Karpas-422 (cell line): ENCODE measurements at regions not wholly inside any gene's neighbourhood (a gene's known extent, or its start where the extent isn't known, plus 50 kb on each side); places are given as distances from the start of the nearest gene placed in this dataset.

Experiments
- DNase-seq: peaks from one replicate; pipeline ENCODE4 v3.0.0-alpha.2; 2015
- H2AFZ ChIP-seq: fragments of 200-600 bp; sonication (generic); 2 replicates; pipeline ENCODE4 v1.6.1; 2014; ENCODE audit warnings: antibody characterized with exemption, low read length, mixed read lengths
- H3K27ac ChIP-seq: fragments of 200-600 bp; sonication (generic); 2 replicates; pipeline ENCODE4 v1.5.1; 2014; ENCODE audit warnings: mild to moderate bottlenecking, low read length, moderate library complexity
- H3K27me3 ChIP-seq: fragments of 200-600 bp; sonication (generic); 2 replicates; pipeline ENCODE4 v1.6.1; 2014; ENCODE audit warnings: low read length, mixed read lengths
- H3K36me3 ChIP-seq: fragments of 200-600 bp; sonication (generic); 2 replicates; pipeline ENCODE4 v1.6.1; 2014; ENCODE audit warnings: low read length, mixed read lengths; ENCODE audit not compliant: insufficient read depth
- H3K4me1 ChIP-seq: fragments of 200-600 bp; sonication (generic); 2 replicates; pipeline ENCODE4 v1.6.1; 2014; ENCODE audit warnings: mild to moderate bottlenecking, low read length, mixed read lengths
- H3K4me2 ChIP-seq: fragments of 200-600 bp; sonication (generic); 2 replicates; pipeline ENCODE4 v1.6.1; 2014; ENCODE audit warnings: low read length, low read depth, mild to moderate bottlenecking; ENCODE audit not compliant: poor library complexity, severe bottlenecking
- H3K4me3 ChIP-seq: fragments of 200-600 bp; sonication (generic); 2 replicates; pipeline ENCODE4 v1.5.1; 2014; ENCODE audit warnings: mild to moderate bottlenecking, antibody characterized with exemption, low read length, mixed read lengths
- H3K79me2 ChIP-seq: fragments of 200-600 bp; sonication (generic); 2 replicates; pipeline ENCODE4 v1.6.1; 2014; ENCODE audit warnings: mild to moderate bottlenecking, low read length, mixed read lengths
- H3K9ac ChIP-seq: fragments of 200-600 bp; sonication (generic); 2 replicates; pipeline ENCODE4 v1.6.0; 2014; ENCODE audit warnings: low read length
- H3K9me2 ChIP-seq: fragments of 200-600 bp; sonication (generic), shearing (Covaris generic); replicated peaks from 2 replicates; pipeline ENCODE4 v1.6.0; 2014; ENCODE audit warnings: mild to moderate bottlenecking, low read length, moderate library complexity; ENCODE audit not compliant: insufficient read depth
- H3K9me3 ChIP-seq: fragments of 300-700, 200-600 bp; sonication (generic); 2 replicates; pipeline ENCODE4 v1.6.1; 2014; ENCODE audit warnings: low read length, mixed read lengths
- H4K20me1 ChIP-seq: fragments of 200-600 bp; sonication (generic); 2 replicates; pipeline ENCODE4 v1.6.1; 2014; ENCODE audit warnings: mild to moderate bottlenecking, antibody characterized with exemption, low read length, low read depth; ENCODE audit not compliant: insufficient read depth

- Histone ChIP-seq H3K79me2 (no peaks in the 10 kb centered on the region), H3K4me2 (no peak overlapping the region), H3K4me1 (no peaks in the 10 kb centered on the region), H3K4me3 (no peak overlapping the region), H3K9me3 (peaks cover 20% of the 10 kb centered on the region), H3K36me3 (no peaks in the 10 kb centered on the region), H2AFZ (no peak overlapping the region), H3K27me3 (no peaks in the 10 kb centered on the region), H3K9me2 (no peaks in the 10 kb centered on the region), H3K9ac (no peak overlapping the region), H3K27ac (no peak overlapping the region), H4K20me1 (no peaks in the 10 kb centered on the region)
- no peak for DNase-seq
Observed at GRCh38 chr10:109149666-109150350, 773.5 kb downstream of the XPNPEP1 start.

DNA sequence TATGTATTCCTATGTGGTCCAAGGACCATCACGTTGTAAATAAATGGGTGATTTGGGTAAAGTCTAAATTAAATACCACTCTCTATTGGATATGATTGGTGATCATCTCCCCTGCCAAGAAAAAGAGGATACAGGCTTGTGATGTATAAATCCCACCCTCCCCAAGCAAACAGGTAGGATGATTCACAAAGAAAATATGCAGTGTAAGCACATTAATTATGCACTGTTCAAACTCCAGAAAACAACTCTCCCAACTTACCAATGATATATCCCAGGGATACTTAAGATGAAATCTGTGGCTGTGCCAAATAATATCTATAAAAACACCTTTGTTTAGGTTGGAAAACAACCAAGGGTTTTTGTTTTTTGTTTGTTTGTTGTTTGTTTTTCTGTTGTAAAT, 795.9 kb downstream of the XPNPEP1 start:
- Histone ChIP-seq H3K9me2 (no peaks in the 10 kb centered on the region), H3K4me2 (no peak overlapping the region), H2AFZ (no peak overlapping the region), H3K4me1 (no peaks in the 10 kb centered on the region), H3K36me3 (no peaks in the 10 kb centered on the region), H3K27ac (no peak overlapping the region), H4K20me1 (no peaks in the 10 kb centered on the region), H3K9me3 (peaks cover 22% of the 10 kb centered on the region), H3K9ac (no peak overlapping the region), H3K4me3 (no peak overlapping the region), H3K27me3 (no peaks in the 10 kb centered on the region), H3K79me2 (no peaks in the 10 kb centered on the region)
- no peak for DNase-seq

DNA sequence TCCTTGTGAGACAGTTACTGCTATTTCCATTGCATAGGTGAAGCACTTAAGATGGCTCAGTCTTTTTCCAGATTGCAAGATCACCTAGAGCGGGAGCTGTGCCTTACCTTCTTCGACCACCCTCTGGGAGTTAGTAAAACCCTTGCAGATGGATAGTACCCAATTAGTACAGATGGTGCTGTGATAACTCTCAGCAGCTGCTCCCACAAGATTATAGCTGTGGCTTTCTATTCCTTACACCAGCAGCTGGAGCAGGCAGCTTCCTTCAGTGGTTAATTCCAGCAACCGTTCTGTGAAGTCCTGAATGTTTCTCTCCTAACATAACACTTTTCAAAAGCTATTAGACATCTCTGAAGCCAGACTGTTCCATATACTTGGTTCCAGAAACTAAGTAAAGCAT, 796.8 kb downstream of the XPNPEP1 start:
- Histone ChIP-seq H3K27ac (no peak overlapping the region), H3K36me3 (no peaks in the 10 kb centered on the region), H3K4me1 (no peaks in the 10 kb centered on the region), H3K27me3 (no peaks in the 10 kb centered on the region), H3K9ac (no peak overlapping the region), H2AFZ (no peak overlapping the region), H3K4me2 (no peak overlapping the region), H3K79me2 (no peaks in the 10 kb centered on the region), H4K20me1 (no peaks in the 10 kb centered on the region), H3K9me3 (peaks cover 25% of the 10 kb centered on the region), H3K9me2 (no peaks in the 10 kb centered on the region), H3K4me3 (no peak overlapping the region)
- DNase-seq = no peak

DNA sequence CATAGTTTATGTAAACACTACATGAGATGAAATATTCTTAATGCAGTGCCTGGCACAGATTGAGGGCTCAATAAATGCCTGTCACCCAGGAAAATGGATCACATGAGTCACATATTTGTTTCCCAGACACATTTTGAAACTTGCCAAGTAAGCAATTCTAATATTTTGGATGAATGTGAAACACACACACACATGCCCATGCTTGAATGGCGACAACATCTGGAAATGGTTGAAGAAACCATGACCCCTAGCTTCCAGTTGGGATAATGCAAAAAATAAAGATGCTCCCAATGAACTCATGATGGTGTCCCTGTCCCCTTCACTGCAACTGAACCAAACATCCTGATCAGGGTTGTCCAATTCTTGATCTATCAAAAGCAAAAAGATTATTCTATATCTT, 797.3 kb downstream of the XPNPEP1 start:
- H3K4me2 ChIP-seq = no peak overlapping the region
- H3K36me3 ChIP-seq = no peaks in the 10 kb centered on the region
- H4K20me1 ChIP-seq = no peaks in the 10 kb centered on the region
- no peaks in the 10 kb centered on the region for H3K27me3 ChIP-seq
- no peaks in the 10 kb centered on the region for H3K9me2 ChIP-seq
- no peak for DNase-seq
- H2AFZ ChIP-seq = no peak overlapping the region
- H3K9ac ChIP-seq = no peak overlapping the region
- no peaks in the 10 kb centered on the region for H3K79me2 ChIP-seq
- H3K27ac ChIP-seq = no peak overlapping the region
- no peaks in the 10 kb centered on the region for H3K4me1 ChIP-seq
- no peak overlapping the region for H3K4me3 ChIP-seq
- H3K9me3 ChIP-seq = peaks cover 25% of the 10 kb centered on the region

GRCh38 chr10:109115179-109115578, 808.1 kb downstream of the XPNPEP1 start:
- Histone ChIP-seq H3K4me2 (no peak overlapping the region), H3K9me2 (no peaks in the 10 kb centered on the region), H3K9ac (no peak overlapping the region), H3K27me3 (no peaks in the 10 kb centered on the region), H3K79me2 (no peaks in the 10 kb centered on the region), H4K20me1 (no peaks in the 10 kb centered on the region), H3K9me3 (peaks cover 21% of the 10 kb centered on the region), H3K4me3 (no peak overlapping the region), H3K4me1 (no peaks in the 10 kb centered on the region), H3K36me3 (no peaks in the 10 kb centered on the region), H2AFZ (no peak overlapping the region), H3K27ac (no peak overlapping the region)
- DNase-seq = no peak

- no peaks in the 10 kb centered on the region for H3K36me3 ChIP-seq
- DNase-seq = no peak
- H2AFZ ChIP-seq = no peak overlapping the region
- H3K9me2 ChIP-seq = no peaks in the 10 kb centered on the region
- H3K9me3 ChIP-seq = peaks cover 27% of the 10 kb centered on the region
- H3K4me3 ChIP-seq = no peak overlapping the region
- H3K79me2 ChIP-seq = no peaks in the 10 kb centered on the region
- H3K27me3 ChIP-seq = no peaks in the 10 kb centered on the region
- H3K27ac ChIP-seq = no peak overlapping the region
- no peak overlapping the region for H3K9ac ChIP-seq
- H3K4me2 ChIP-seq = no peak overlapping the region
- no peaks in the 10 kb centered on the region for H4K20me1 ChIP-seq
- no peaks in the 10 kb centered on the region for H3K4me1 ChIP-seq
Observed at GRCh38 chr10:109114579-109114978, 808.7 kb downstream of the XPNPEP1 start.

DNA sequence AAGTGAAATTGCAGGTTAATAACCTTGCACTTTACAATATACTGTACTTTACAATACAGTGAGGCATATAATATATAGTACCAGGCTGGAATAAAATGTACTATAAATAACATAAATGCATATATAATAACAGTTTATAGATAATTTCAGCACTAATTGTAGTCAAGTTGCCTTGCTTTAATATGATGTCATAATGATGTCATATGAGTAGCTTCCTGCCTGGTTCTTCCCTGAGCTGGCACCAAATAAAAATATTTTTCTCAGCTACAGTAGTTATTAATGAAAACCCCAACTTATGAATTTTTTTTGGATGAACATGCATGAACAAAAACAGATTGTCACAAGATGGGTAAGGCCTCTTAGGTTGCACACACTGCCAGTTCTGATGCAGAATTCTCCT, 816.7 kb downstream of the XPNPEP1 start:
- H2AFZ ChIP-seq = no peak overlapping the region
- no peaks in the 10 kb centered on the region for H4K20me1 ChIP-seq
- no peaks in the 10 kb centered on the region for H3K79me2 ChIP-seq
- H3K4me1 ChIP-seq = no peaks in the 10 kb centered on the region
- H3K9me2 ChIP-seq = no peaks in the 10 kb centered on the region
- no peaks in the 10 kb centered on the region for H3K36me3 ChIP-seq
- H3K4me2 ChIP-seq = no peak overlapping the region
- no peak overlapping the region for H3K27ac ChIP-seq
- no peak overlapping the region for H3K4me3 ChIP-seq
- H3K27me3 ChIP-seq = no peaks in the 10 kb centered on the region
- H3K9me3 ChIP-seq = peaks cover 24% of the 10 kb centered on the region
- H3K9ac ChIP-seq = no peak overlapping the region
- no peak for DNase-seq

- H3K79me2 ChIP-seq = no peaks in the 10 kb centered on the region
- DNase-seq = no peak
- H3K9ac ChIP-seq = no peak overlapping the region
- no peaks in the 10 kb centered on the region for H3K36me3 ChIP-seq
- H3K4me3 ChIP-seq = no peak overlapping the region
- H4K20me1 ChIP-seq = no peaks in the 10 kb centered on the region
- H3K27me3 ChIP-seq = no peaks in the 10 kb centered on the region
- no peaks in the 10 kb centered on the region for H3K4me1 ChIP-seq
- H3K27ac ChIP-seq = no peak overlapping the region
- no peaks in the 10 kb centered on the region for H3K9me2 ChIP-seq
- H3K9me3 ChIP-seq = peaks cover 20% of the 10 kb centered on the region
- no peak overlapping the region for H2AFZ ChIP-seq
- no peak overlapping the region for H3K4me2 ChIP-seq
Observed at GRCh38 chr10:109105725-109106124, 817.6 kb downstream of the XPNPEP1 start.
